ENCODE measurements at regions not wholly inside any gene's neighbourhood (a gene's known extent, or its start where the extent isn't known, plus 50 kb on each side); places are given as distances from the start of the nearest gene placed in this dataset.

- no peak for TF ChIP-seq CTCF (IDR thresholded peaks at IDR 0.05; ENCODE audit: control extremely low read depth, extremely low read depth, low read depth, missing control alignments)
- ChIA-PET POLR2A (no interaction called here), CTCF (no interaction called here)
- no peak for DNase-seq (ENCODE audit: extremely low spot score)
Measured at GRCh38 chr1:37085393-37085792, 51.1 kb upstream of the GRIK3 start.

GRCh38 chr1:37089750-37090149, 55.4 kb upstream of the GRIK3 start:
- ChIA-PET POLR2A (no interaction called here), CTCF (interaction anchor here (1.0 kb wide), 2 partner anchors 14 to 514 kb away, joined by 3 read pairs; no protein-coding TSS in a partner anchor)
- TF ChIP-seq CTCF (IDR thresholded peaks at IDR 0.05; ENCODE audit: control extremely low read depth, extremely low read depth, low read depth, missing control alignments), result no peak
- no peak for DNase-seq (ENCODE audit: extremely low spot score)

GRCh38 chr1:37090671-37091070, 56.4 kb upstream of the GRIK3 start:
- ChIA-PET CTCF (interaction anchor here (1.0 kb wide), 1 partner anchor 15 kb away, joined by 3 read pairs; no protein-coding TSS in a partner anchor), POLR2A (no interaction called here)
- no peak for TF ChIP-seq CTCF (IDR thresholded peaks at IDR 0.05; ENCODE audit: control extremely low read depth, extremely low read depth, low read depth, missing control alignments)
- no peak for DNase-seq (ENCODE audit: extremely low spot score)

GRCh38 chr1:37092937-37093336, 58.6 kb upstream of the GRIK3 start:
- no peak for DNase-seq (ENCODE audit: extremely low spot score)
- ChIA-PET CTCF (interaction anchor here (1.1 to 2.1 kb wide), 5 partner anchors 9 to 68 kb away, joined by 3 to 8 read pairs (median 3); no protein-coding TSS in a partner anchor), POLR2A (no interaction called here)

GRCh38 chr1:37094302-37094701, 60.0 kb upstream of the GRIK3 start:
- ChIA-PET POLR2A (no interaction called here), CTCF (interaction anchor here (1.1 to 2.1 kb wide), 3 partner anchors 10 to 230 kb away, joined by 3 to 8 read pairs (median 3); no protein-coding TSS in a partner anchor)
- no peak for TF ChIP-seq CTCF (IDR thresholded peaks at IDR 0.05; ENCODE audit: control extremely low read depth, extremely low read depth, low read depth, missing control alignments)
- DNase-seq (ENCODE audit: extremely low spot score), result peak; percentile 22

More at GRCh38 chr1:37092937-37093336, 58.6 kb upstream of the GRIK3 start:
- no peak for TF ChIP-seq CTCF (IDR thresholded peaks at IDR 0.05; ENCODE audit: control extremely low read depth, extremely low read depth, low read depth, missing control alignments)

- ChIA-PET POLR2A (no interaction called here), CTCF (no interaction called here)
- no peak for TF ChIP-seq CTCF (IDR thresholded peaks at IDR 0.05; ENCODE audit: control extremely low read depth, extremely low read depth, low read depth, missing control alignments)
- DNase-seq (ENCODE audit: extremely low spot score), result peak; percentile 33
Measured at GRCh38 chr1:37096523-37096922, 62.2 kb upstream of the GRIK3 start.

GRCh38 chr1:37097731-37098130, 63.4 kb upstream of the GRIK3 start:
- POLR2A ChIA-PET, result no interaction called here
- TF ChIP-seq CTCF (IDR thresholded peaks at IDR 0.05; ENCODE audit: control extremely low read depth, extremely low read depth, low read depth, missing control alignments), result no peak
- DNase-seq (ENCODE audit: extremely low spot score), result no peak
- CTCF ChIA-PET, result no interaction called here
